ENCODE measurements at regions not wholly inside any gene's neighbourhood (a gene's known extent, or its start where the extent isn't known, plus 50 kb on each side); places are given as distances from the start of the nearest gene placed in this dataset.
"Not testable (repeated sequence)": the region's sequence is repeated elsewhere in the genome, so short reads cannot be mapped to it uniquely, and the experiment has no call there.

DNA sequence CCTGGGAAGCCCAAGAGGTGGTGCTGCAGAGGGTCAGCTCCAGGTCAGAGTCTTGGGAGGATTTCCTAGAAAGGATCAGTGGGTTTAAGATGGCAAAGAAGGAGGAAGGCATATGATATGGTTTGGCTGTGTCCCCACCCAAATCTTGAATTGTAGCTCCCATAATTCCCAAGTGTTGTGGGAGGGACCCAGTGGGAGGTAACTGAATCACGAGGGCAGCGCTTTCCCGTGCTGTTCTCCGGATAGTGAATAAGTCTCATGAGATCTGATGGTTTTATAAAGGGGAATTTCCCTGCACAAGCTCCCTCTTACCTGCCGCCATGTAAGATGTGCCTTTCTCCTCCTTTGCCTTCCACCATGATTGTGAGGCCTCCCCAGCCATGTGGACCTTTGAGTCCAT lies 240.4 kb downstream of the TOMM20 start:
- TF ChIP-seq POLR2A, POLR2AphosphoS5 (IDR thresholded peaks at IDR 0.05; ENCODE audit: low read depth, low read length): not testable (repeated sequence)
